ENCODE measurements at regions not wholly inside any gene's neighbourhood (a gene's known extent, or its start where the extent isn't known, plus 50 kb on each side); places are given as distances from the start of the nearest gene placed in this dataset.

DNA sequence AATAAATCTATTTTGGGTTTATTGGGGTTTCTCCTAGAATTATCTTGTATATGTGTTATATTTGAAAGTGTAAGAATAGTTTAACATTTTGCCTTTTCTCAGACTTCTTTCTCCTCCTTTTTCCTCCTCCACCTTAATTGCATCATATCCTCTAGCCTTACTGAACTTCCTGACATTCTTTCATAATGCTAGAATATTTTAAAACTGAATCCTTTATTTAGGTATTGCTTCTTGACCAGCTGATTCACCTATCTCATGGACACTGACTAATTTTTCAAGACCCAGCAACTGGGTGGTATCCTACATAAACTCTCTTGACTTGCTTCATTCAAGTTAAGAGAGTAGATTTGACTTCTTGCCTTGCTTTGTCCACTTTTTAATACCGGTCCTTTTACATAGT lies 1508.9 kb downstream of the STIM2 start:
- TF ChIP-seq TAF1 (IDR thresholded peaks at IDR 0.05; ENCODE audit: borderline replicate concordance, low read depth, low read length) = no peak
- TF ChIP-seq POLR2AphosphoS5 (IDR thresholded peaks at IDR 0.05; ENCODE audit: low read depth, low read length) = no peak
